ENCODE measurements at regions not wholly inside any gene's neighbourhood (a gene's known extent, or its start where the extent isn't known, plus 50 kb on each side); places are given as distances from the start of the nearest gene placed in this dataset.

DNA sequence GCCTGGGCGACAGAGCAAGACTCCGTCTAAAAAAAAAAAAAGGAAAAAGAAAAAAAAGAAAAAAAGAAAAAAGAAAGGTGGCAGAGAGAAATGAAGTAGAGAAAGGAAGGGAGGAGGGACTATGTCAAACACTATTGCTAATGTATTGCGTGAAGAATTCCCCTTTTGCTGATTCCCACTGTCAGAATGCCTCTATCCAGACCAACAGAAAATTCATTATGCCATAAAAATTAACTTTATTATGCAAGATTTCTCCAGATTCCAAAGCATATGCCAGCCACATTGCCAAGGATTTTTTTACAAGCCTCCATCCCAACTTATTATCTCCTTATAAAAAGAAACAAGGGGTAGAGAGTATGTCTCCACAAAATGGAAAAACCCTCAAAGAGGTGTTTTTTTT is 209.3 kb downstream of the MTERF1 start:
- Histone ChIP-seq H3K27me3 (ENCODE audit: insufficient read depth, low read length, poor library complexity, severe bottlenecking) (no peaks in the 10 kb centered on the region), H3K79me2 (ENCODE audit: insufficient read depth, low read length) (no peaks in the 10 kb centered on the region), H3F3A (ENCODE audit: low read depth) (no peaks in the 10 kb centered on the region), H3K4me1 (ENCODE audit: insufficient read depth, low read length, poor library complexity, severe bottlenecking) (no peaks in the 10 kb centered on the region), H4K20me1 (ENCODE audit: insufficient read depth, low read length, poor library complexity, severe bottlenecking) (no peaks in the 10 kb centered on the region), H2AFZ (ENCODE audit: low read length) (no peak overlapping the region), H3K4me2 (ENCODE audit: low read depth, low read length, poor library complexity, severe bottlenecking) (no peak overlapping the region), H3K9me2 (replicated peaks; ENCODE audit: low read depth, low read length) (no peaks in the 10 kb centered on the region), H3K9me3 (ENCODE audit: insufficient read depth, low read depth, low read length) (no peaks in the 10 kb centered on the region), H3K9ac (ENCODE audit: low read depth, low read length, poor library complexity, severe bottlenecking) (no peak overlapping the region), H3K4me3 (ENCODE audit: low read length, poor library complexity, severe bottlenecking) (no peak overlapping the region), H3K36me3 (ENCODE audit: insufficient read depth, low read length) (no peaks in the 10 kb centered on the region)
- TF ChIP-seq EZH2phosphoT487 (IDR thresholded peaks at IDR 0.05; ENCODE audit: borderline replicate concordance) = no peak
- TF ChIP-seq, protein P1, sequence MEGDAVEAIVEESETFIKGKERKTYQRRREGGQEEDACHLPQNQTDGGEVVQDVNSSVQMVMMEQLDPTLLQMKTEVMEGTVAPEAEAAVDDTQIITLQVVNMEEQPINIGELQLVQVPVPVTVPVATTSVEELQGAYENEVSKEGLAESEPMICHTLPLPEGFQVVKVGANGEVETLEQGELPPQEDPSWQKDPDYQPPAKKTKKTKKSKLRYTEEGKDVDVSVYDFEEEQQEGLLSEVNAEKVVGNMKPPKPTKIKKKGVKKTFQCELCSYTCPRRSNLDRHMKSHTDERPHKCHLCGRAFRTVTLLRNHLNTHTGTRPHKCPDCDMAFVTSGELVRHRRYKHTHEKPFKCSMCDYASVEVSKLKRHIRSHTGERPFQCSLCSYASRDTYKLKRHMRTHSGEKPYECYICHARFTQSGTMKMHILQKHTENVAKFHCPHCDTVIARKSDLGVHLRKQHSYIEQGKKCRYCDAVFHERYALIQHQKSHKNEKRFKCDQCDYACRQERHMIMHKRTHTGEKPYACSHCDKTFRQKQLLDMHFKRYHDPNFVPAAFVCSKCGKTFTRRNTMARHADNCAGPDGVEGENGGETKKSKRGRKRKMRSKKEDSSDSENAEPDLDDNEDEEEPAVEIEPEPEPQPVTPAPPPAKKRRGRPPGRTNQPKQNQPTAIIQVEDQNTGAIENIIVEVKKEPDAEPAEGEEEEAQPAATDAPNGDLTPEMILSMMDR (conservative IDR thresholded peaks at IDR 0.05; ENCODE audit: low read length) = no peak

DNA sequence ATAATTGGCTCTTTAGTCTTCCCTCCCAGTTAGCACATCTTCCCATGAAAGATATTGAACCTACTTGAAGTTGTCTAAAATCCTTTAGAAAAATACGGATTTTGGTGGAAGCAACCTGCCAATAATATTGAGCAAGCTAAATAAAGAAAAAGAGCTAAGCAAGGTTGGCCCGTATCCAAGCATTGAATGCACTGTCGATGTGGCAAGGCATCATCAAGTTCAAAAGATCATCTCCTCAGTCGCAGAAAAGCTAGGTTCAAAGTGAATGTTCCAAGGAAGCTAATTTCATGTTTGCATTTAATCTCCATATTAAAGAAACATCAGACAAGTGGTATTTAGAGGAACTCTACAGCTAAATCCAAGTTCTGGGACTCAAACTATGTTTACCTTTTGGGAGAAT is 206.0 kb downstream of the MTERF1 start:
- Histone ChIP-seq H3K9me2 (replicated peaks; ENCODE audit: low read depth, low read length) (no peaks in the 10 kb centered on the region), H3K79me2 (ENCODE audit: insufficient read depth, low read length) (no peaks in the 10 kb centered on the region), H3K36me3 (ENCODE audit: insufficient read depth, low read length) (no peaks in the 10 kb centered on the region), H3K9ac (ENCODE audit: low read depth, low read length, poor library complexity, severe bottlenecking) (no peak overlapping the region), H2AFZ (ENCODE audit: low read length) (no peak overlapping the region), H3K27me3 (ENCODE audit: insufficient read depth, low read length, poor library complexity, severe bottlenecking) (no peaks in the 10 kb centered on the region), H3K4me2 (ENCODE audit: low read depth, low read length, poor library complexity, severe bottlenecking) (no peak overlapping the region), H3K4me1 (ENCODE audit: insufficient read depth, low read length, poor library complexity, severe bottlenecking) (no peaks in the 10 kb centered on the region), H3K4me3 (ENCODE audit: low read length, poor library complexity, severe bottlenecking) (no peak overlapping the region), H3F3A (ENCODE audit: low read depth) (no peaks in the 10 kb centered on the region), H4K20me1 (ENCODE audit: insufficient read depth, low read length, poor library complexity, severe bottlenecking) (no peaks in the 10 kb centered on the region), H3K9me3 (ENCODE audit: insufficient read depth, low read depth, low read length) (no peaks in the 10 kb centered on the region)
- TF ChIP-seq EZH2phosphoT487 (IDR thresholded peaks at IDR 0.05; ENCODE audit: borderline replicate concordance) = no peak
- TF ChIP-seq, protein P1 (conservative IDR thresholded peaks at IDR 0.05; ENCODE audit: low read length) = no peak

DNA sequence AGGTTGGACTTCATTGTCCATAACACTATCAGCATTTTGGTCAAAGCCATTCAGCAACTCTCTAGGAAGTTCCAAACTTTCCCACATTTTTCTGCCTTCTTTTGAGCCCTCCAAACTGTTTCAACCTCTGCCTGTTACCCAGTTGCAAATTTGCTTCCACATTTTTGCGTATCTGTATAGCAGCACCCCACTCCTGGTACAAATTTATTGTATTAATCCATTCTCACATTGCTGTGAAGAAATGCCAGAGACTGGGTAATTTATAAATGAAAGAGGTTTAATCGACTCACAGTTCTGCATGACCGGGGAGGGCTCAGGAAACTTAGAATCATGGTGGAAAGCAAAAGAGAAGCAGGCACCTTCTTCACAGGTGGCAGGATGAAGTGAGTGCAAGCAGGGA is 198.8 kb downstream of the MTERF1 start:
- Histone ChIP-seq H2AFZ (ENCODE audit: low read length) (no peak overlapping the region), H3K9me2 (replicated peaks; ENCODE audit: low read depth, low read length) (no peaks in the 10 kb centered on the region), H3K4me2 (ENCODE audit: low read depth, low read length, poor library complexity, severe bottlenecking) (no peak overlapping the region), H3K9me3 (ENCODE audit: insufficient read depth, low read depth, low read length) (peaks cover 6% of the 10 kb centered on the region; the same call in 1 of the 2 replicates), H3K9ac (ENCODE audit: low read depth, low read length, poor library complexity, severe bottlenecking) (no peak overlapping the region), H3K4me1 (ENCODE audit: insufficient read depth, low read length, poor library complexity, severe bottlenecking) (no peaks in the 10 kb centered on the region), H3K4me3 (ENCODE audit: low read length, poor library complexity, severe bottlenecking) (no peak overlapping the region), H3K79me2 (ENCODE audit: insufficient read depth, low read length) (no peaks in the 10 kb centered on the region), H3K36me3 (ENCODE audit: insufficient read depth, low read length) (no peaks in the 10 kb centered on the region), H3F3A (ENCODE audit: low read depth) (no peaks in the 10 kb centered on the region), H3K27me3 (ENCODE audit: insufficient read depth, low read length, poor library complexity, severe bottlenecking) (no peaks in the 10 kb centered on the region), H4K20me1 (ENCODE audit: insufficient read depth, low read length, poor library complexity, severe bottlenecking) (no peaks in the 10 kb centered on the region)
- TF ChIP-seq, protein P1 (conservative IDR thresholded peaks at IDR 0.05; ENCODE audit: low read length) = no peak
- TF ChIP-seq EZH2phosphoT487 (IDR thresholded peaks at IDR 0.05; ENCODE audit: borderline replicate concordance) = no peak
